Natural killer cell treated with Interleukin-12 subunit alpha and Interleukin-12 subunit beta and Interleukin-15 and Interleukin-18, amount 100 ng/mL, for 72 hours (primary cell): ENCODE measurements at regions not wholly inside any gene's neighbourhood (a gene's known extent, or its start where the extent isn't known, plus 50 kb on each side); places are given as distances from the start of the nearest gene placed in this dataset.
"Not testable (repeated sequence)": the region's sequence is repeated elsewhere in the genome, so short reads cannot be mapped to it uniquely, and the experiment has no call there.

ENCODE experiments used
- ATAC-seq, 2 donors: fragments of 150-1000 bp; cut with Tn5 transposase in 1 of 2; sonication (Bioruptor Pico), chemical (Tn5 transposase) in 1 of 2; 2 replicates each; pipeline ENCODE4 v1.10.0; 2021
- DNase-seq: peaks from one replicate; pipeline ENCODE4 v3.0.0; 2022; ENCODE audit warnings: low spot score
- H3K27ac Mint-ChIP-seq, 2 donors: 1 replicate in 1 of 2; 2 replicates in 1 of 2; pipeline ENCODE4 v1.8.0; 2022; ENCODE audit warnings: mixed read lengths in 2 of 2, mild to moderate bottlenecking in 1 of 2, moderate library complexity in 1 of 2
- H3K27me3 Mint-ChIP-seq, 2 donors: 1 replicate in 1 of 2; 2 replicates in 1 of 2; pipeline ENCODE4 v1.8.0; 2022; ENCODE audit warnings: mixed read lengths in 2 of 2
- H3K36me3 Mint-ChIP-seq: one replicate; pipeline ENCODE4 v1.8.0; 2022; ENCODE audit warnings: mixed read lengths
- H3K4me1 Mint-ChIP-seq, 2 donors: 1 replicate in 1 of 2; 2 replicates in 1 of 2; pipeline ENCODE4 v1.8.0; 2022; ENCODE audit warnings: low read depth in 2 of 2, mixed read lengths in 2 of 2, mild to moderate bottlenecking in 1 of 2
- H3K4me3 Mint-ChIP-seq: one replicate; pipeline ENCODE4 v1.8.0; 2022; ENCODE audit warnings: mixed read lengths
- H3K9me3 Mint-ChIP-seq: 2 replicates; pipeline ENCODE4 v1.8.0; 2022; ENCODE audit warnings: mixed read lengths

GRCh38 chrX:11905933-11906332, 147.9 kb downstream of the MSL3 start:
- not testable (repeated sequence) for H3K4me1 Mint-ChIP-seq, H3K9me3 Mint-ChIP-seq, H3K27ac Mint-ChIP-seq, ATAC-seq, H3K36me3 Mint-ChIP-seq, DNase-seq, H3K4me3 Mint-ChIP-seq, H3K27me3 Mint-ChIP-seq

- no peak for DNase-seq
- Mint-ChIP-seq H3K27ac (no peak overlapping the region), H3K27me3 (no peaks in the 10 kb centered on the region), H3K9me3 (peaks cover 5% of the 10 kb centered on the region), H3K4me3 (no peak overlapping the region), H3K4me1 (no peaks in the 10 kb centered on the region), H3K36me3 (no peaks in the 10 kb centered on the region)
- ATAC-seq: no peak
Observed at GRCh38 chrX:11908371-11908770, 150.3 kb downstream of the MSL3 start.

GRCh38 chrX:11913001-11913400, 155.0 kb downstream of the MSL3 start:
- Mint-ChIP-seq H3K4me3 (no peak overlapping the region), H3K4me1 (no peaks in the 10 kb centered on the region), H3K27me3 (peaks cover 0 to 7% of the 10 kb centered on the region in 2 donors), H3K36me3 (no peaks in the 10 kb centered on the region), H3K27ac (no peak overlapping the region), H3K9me3 (peaks cover under 1% of the 10 kb centered on the region)
- no peak for DNase-seq
- no peak for ATAC-seq

GRCh38 chrX:11929476-11929875, 171.4 kb downstream of the MSL3 start:
- Mint-ChIP-seq H3K4me1 (no peaks in the 10 kb centered on the region), H3K4me3 (no peak overlapping the region)
- ATAC-seq: no peak

GRCh38 chrX:11932423-11932822, 174.4 kb downstream of the MSL3 start:
- Mint-ChIP-seq H3K27me3 (no peaks in the 10 kb centered on the region), H3K27ac (no peak overlapping the region), H3K4me3 (no peak overlapping the region), H3K9me3 (peaks cover 3% of the 10 kb centered on the region), H3K36me3 (no peaks in the 10 kb centered on the region), H3K4me1 (no peaks in the 10 kb centered on the region)
- no peak for ATAC-seq
- DNase-seq: no peak

More at GRCh38 chrX:11929476-11929875, 171.4 kb downstream of the MSL3 start:
- no peak for DNase-seq
- Mint-ChIP-seq H3K36me3 (peaks cover 4% of the 10 kb centered on the region), H3K9me3 (peaks cover 8% of the 10 kb centered on the region), H3K27me3 (no peaks in the 10 kb centered on the region), H3K27ac (no peak overlapping the region)

- Mint-ChIP-seq H3K9me3 (no peaks in the 10 kb centered on the region), H3K4me1 (no peaks in the 10 kb centered on the region), H3K27ac (no peak overlapping the region), H3K27me3 (no peaks in the 10 kb centered on the region), H3K36me3 (no peaks in the 10 kb centered on the region), H3K4me3 (no peak overlapping the region)
- DNase-seq: no peak
- no peak for ATAC-seq
Observed at GRCh38 chrX:11934089-11934488, 176.1 kb downstream of the MSL3 start.

GRCh38 chrX:11941571-11941970, 183.5 kb downstream of the MSL3 start:
- H3K36me3 Mint-ChIP-seq: no peaks in the 10 kb centered on the region
- no peaks in the 10 kb centered on the region for H3K9me3 Mint-ChIP-seq
- DNase-seq (no peak), ATAC-seq (no peak)
- H3K4me1 Mint-ChIP-seq: no peaks in the 10 kb centered on the region
- no peak overlapping the region for H3K4me3 Mint-ChIP-seq
- H3K27ac Mint-ChIP-seq: no peak overlapping the region
- H3K27me3 Mint-ChIP-seq: no peaks in the 10 kb centered on the region

- no peak for DNase-seq
Observed at GRCh38 chrX:11944501-11944900, 186.5 kb downstream of the MSL3 start.

GRCh38 chrX:11949291-11949690, 189.0 kb upstream of the FRMPD4 start:
- Mint-ChIP-seq H3K27me3 (no peaks in the 10 kb centered on the region), H3K4me1 (no peaks in the 10 kb centered on the region), H3K9me3 (peaks cover 7% of the 10 kb centered on the region), H3K27ac (no peak overlapping the region), H3K36me3 (no peaks in the 10 kb centered on the region), H3K4me3 (no peak overlapping the region)
- no peak for DNase-seq
- no peak for ATAC-seq

More at GRCh38 chrX:11944501-11944900, 186.5 kb downstream of the MSL3 start:
- ATAC-seq: no peak
- H3K9me3 Mint-ChIP-seq: peaks cover 3% of the 10 kb centered on the region
- no peak overlapping the region for H3K4me3 Mint-ChIP-seq
- H3K27ac Mint-ChIP-seq: no peak overlapping the region
- no peaks in the 10 kb centered on the region for H3K4me1 Mint-ChIP-seq
- no peaks in the 10 kb centered on the region for H3K27me3 Mint-ChIP-seq
- no peaks in the 10 kb centered on the region for H3K36me3 Mint-ChIP-seq

- Mint-ChIP-seq H3K4me3 (no peak overlapping the region), H3K27ac (no peak overlapping the region), H3K4me1 (no peaks in the 10 kb centered on the region), H3K27me3 (no peaks in the 10 kb centered on the region), H3K36me3 (no peaks in the 10 kb centered on the region), H3K9me3 (peaks cover 5% of the 10 kb centered on the region)
- DNase-seq (no peak), ATAC-seq (no peak)
Observed at GRCh38 chrX:11952176-11952720, 186.0 kb upstream of the FRMPD4 start.

GRCh38 chrX:11953615-11954014, 184.7 kb upstream of the FRMPD4 start:
- no peaks in the 10 kb centered on the region for H3K27me3 Mint-ChIP-seq
- no peaks in the 10 kb centered on the region for H3K4me1 Mint-ChIP-seq
- ATAC-seq: no peak
- no peaks in the 10 kb centered on the region for H3K36me3 Mint-ChIP-seq
- no peak overlapping the region for H3K4me3 Mint-ChIP-seq
- no peak for DNase-seq
- peaks cover 4% of the 10 kb centered on the region for H3K9me3 Mint-ChIP-seq
- H3K27ac Mint-ChIP-seq: no peak overlapping the region

GRCh38 chrX:11954176-11954575, 184.1 kb upstream of the FRMPD4 start:
- no peak overlapping the region for H3K4me3 Mint-ChIP-seq
- no peaks in the 10 kb centered on the region for H3K4me1 Mint-ChIP-seq
- H3K36me3 Mint-ChIP-seq: no peaks in the 10 kb centered on the region
- ATAC-seq (no peak), DNase-seq (no peak)
- peaks cover 4% of the 10 kb centered on the region for H3K9me3 Mint-ChIP-seq
- H3K27me3 Mint-ChIP-seq: no peaks in the 10 kb centered on the region
- no peak overlapping the region for H3K27ac Mint-ChIP-seq

- Mint-ChIP-seq H3K4me1 (no peaks in the 10 kb centered on the region), H3K27ac (no peak overlapping the region), H3K4me3 (no peak overlapping the region), H3K36me3 (no peaks in the 10 kb centered on the region), H3K27me3 (no peaks in the 10 kb centered on the region), H3K9me3 (no peaks in the 10 kb centered on the region)
- ATAC-seq (no peak), DNase-seq (no peak)
Observed at GRCh38 chrX:11960031-11960430, 178.2 kb upstream of the FRMPD4 start.

GRCh38 chrX:11965436-11965835, 172.8 kb upstream of the FRMPD4 start:
- DNase-seq (no peak), ATAC-seq (no peak)
- Mint-ChIP-seq H3K4me3 (no peak overlapping the region), H3K27me3 (peaks cover 0 to 2% of the 10 kb centered on the region in 2 donors), H3K4me1 (no peaks in the 10 kb centered on the region), H3K27ac (no peak overlapping the region), H3K9me3 (no peaks in the 10 kb centered on the region), H3K36me3 (no peaks in the 10 kb centered on the region)
